ENCODE measurements at regions not wholly inside any gene's neighbourhood (a gene's known extent, or its start where the extent isn't known, plus 50 kb on each side); places are given as distances from the start of the nearest gene placed in this dataset.
"Not testable (repeated sequence)": the region's sequence is repeated elsewhere in the genome, so short reads cannot be mapped to it uniquely, and the experiment has no call there.

- not testable (repeated sequence) for H3K4me1 Mint-ChIP-seq; H3K9me3 Mint-ChIP-seq; H3K36me3 Mint-ChIP-seq; DNase-seq (ENCODE audit: low spot score in 2 of 2); H3K27ac Mint-ChIP-seq; H3K4me3 Mint-ChIP-seq; ATAC-seq
Observed at GRCh38 chr2:91742973-91743490, 3051.6 kb downstream of the RPIA start.

GRCh38 chr2:91743910-91744309 is 3052.4 kb downstream of the RPIA start:
- H3K9me3 Mint-ChIP-seq = peaks cover 15% of the 10 kb centered on the region
- DNase-seq (ENCODE audit: low spot score in 2 of 2); H3K27ac Mint-ChIP-seq; H3K4me3 Mint-ChIP-seq; H3K36me3 Mint-ChIP-seq; ATAC-seq; H3K4me1 Mint-ChIP-seq: not testable (repeated sequence)

- H3K4me3 Mint-ChIP-seq; H3K27ac Mint-ChIP-seq; DNase-seq (ENCODE audit: low spot score in 2 of 2); ATAC-seq; H3K36me3 Mint-ChIP-seq; H3K4me1 Mint-ChIP-seq: not testable (repeated sequence)
- H3K9me3 Mint-ChIP-seq = peaks cover 15% of the 10 kb centered on the region
Observed at GRCh38 chr2:91744700-91745141, 3053.2 kb downstream of the RPIA start.

GRCh38 chr2:91748902-91749301 is 3057.4 kb downstream of the RPIA start:
- ATAC-seq (peak; percentile 47), DNase-seq (ENCODE audit: low spot score in 2 of 2) (no peak)
- Mint-ChIP-seq H3K9me3 (peaks cover 7% of the 10 kb centered on the region), H3K27ac (no peak overlapping the region), H3K4me3 (no peak overlapping the region), H3K36me3 (no peaks in the 10 kb centered on the region), H3K4me1 (no peaks in the 10 kb centered on the region)

GRCh38 chr2:91749665-91750064 is 3058.2 kb downstream of the RPIA start:
- DNase-seq (ENCODE audit: low spot score in 2 of 2); ATAC-seq; H3K27ac Mint-ChIP-seq; H3K9me3 Mint-ChIP-seq; H3K4me1 Mint-ChIP-seq; H3K4me3 Mint-ChIP-seq; H3K36me3 Mint-ChIP-seq: not testable (repeated sequence)

GRCh38 chr2:91759361-91759941 is 3068.0 kb downstream of the RPIA start:
- DNase-seq (ENCODE audit: low spot score in 2 of 2); H3K4me3 Mint-ChIP-seq; ATAC-seq; H3K9me3 Mint-ChIP-seq; H3K4me1 Mint-ChIP-seq; H3K27ac Mint-ChIP-seq; H3K36me3 Mint-ChIP-seq: not testable (repeated sequence)

GRCh38 chr2:91760672-91761071 is 3069.2 kb downstream of the RPIA start:
- H3K4me3 Mint-ChIP-seq; H3K27ac Mint-ChIP-seq; H3K36me3 Mint-ChIP-seq; ATAC-seq; DNase-seq (ENCODE audit: low spot score in 2 of 2); H3K4me1 Mint-ChIP-seq; H3K9me3 Mint-ChIP-seq: not testable (repeated sequence)

- H3K4me1 Mint-ChIP-seq; H3K4me3 Mint-ChIP-seq; H3K9me3 Mint-ChIP-seq; ATAC-seq; DNase-seq (ENCODE audit: low spot score in 2 of 2); H3K36me3 Mint-ChIP-seq; H3K27ac Mint-ChIP-seq: not testable (repeated sequence)
Observed at GRCh38 chr2:91762312-91762711, 3070.8 kb downstream of the RPIA start.

GRCh38 chr2:91763710-91764109 is 3072.2 kb downstream of the RPIA start:
- ATAC-seq; DNase-seq (ENCODE audit: low spot score in 2 of 2); H3K27ac Mint-ChIP-seq; H3K4me1 Mint-ChIP-seq; H3K4me3 Mint-ChIP-seq; H3K9me3 Mint-ChIP-seq; H3K36me3 Mint-ChIP-seq: not testable (repeated sequence)

GRCh38 chr2:91764581-91765002 is 3073.1 kb downstream of the RPIA start:
- not testable (repeated sequence) for DNase-seq (ENCODE audit: low spot score in 2 of 2); H3K9me3 Mint-ChIP-seq; H3K36me3 Mint-ChIP-seq; H3K4me3 Mint-ChIP-seq; H3K27ac Mint-ChIP-seq; ATAC-seq; H3K4me1 Mint-ChIP-seq

GRCh38 chr2:91765018-91765754 is 3073.7 kb downstream of the RPIA start:
- not testable (repeated sequence) for H3K4me3 Mint-ChIP-seq; DNase-seq (ENCODE audit: low spot score in 2 of 2); H3K9me3 Mint-ChIP-seq; H3K27ac Mint-ChIP-seq; H3K4me1 Mint-ChIP-seq; ATAC-seq; H3K36me3 Mint-ChIP-seq

- H3K36me3 Mint-ChIP-seq; H3K9me3 Mint-ChIP-seq; H3K27ac Mint-ChIP-seq; H3K4me1 Mint-ChIP-seq; ATAC-seq; H3K4me3 Mint-ChIP-seq; DNase-seq (ENCODE audit: low spot score in 2 of 2): not testable (repeated sequence)
Observed at GRCh38 chr2:91766349-91767048, 3075.0 kb downstream of the RPIA start.

- H3K4me3 Mint-ChIP-seq; ATAC-seq; H3K27ac Mint-ChIP-seq; DNase-seq (ENCODE audit: low spot score in 2 of 2); H3K36me3 Mint-ChIP-seq; H3K9me3 Mint-ChIP-seq; H3K4me1 Mint-ChIP-seq: not testable (repeated sequence)
Observed at GRCh38 chr2:91768301-91768700, 3076.8 kb downstream of the RPIA start.

GRCh38 chr2:91768997-91769396 is 3077.5 kb downstream of the RPIA start:
- not testable (repeated sequence) for H3K27ac Mint-ChIP-seq; H3K9me3 Mint-ChIP-seq; H3K4me3 Mint-ChIP-seq; DNase-seq (ENCODE audit: low spot score in 2 of 2); ATAC-seq; H3K4me1 Mint-ChIP-seq; H3K36me3 Mint-ChIP-seq

- not testable (repeated sequence) for H3K27ac Mint-ChIP-seq; H3K4me3 Mint-ChIP-seq; ATAC-seq; DNase-seq (ENCODE audit: low spot score in 2 of 2); H3K4me1 Mint-ChIP-seq; H3K36me3 Mint-ChIP-seq; H3K9me3 Mint-ChIP-seq
Observed at GRCh38 chr2:91770046-91770575, 3078.6 kb downstream of the RPIA start.
